ENCODE measurements at regions not wholly inside any gene's neighbourhood (a gene's known extent, or its start where the extent isn't known, plus 50 kb on each side); places are given as distances from the start of the nearest gene placed in this dataset.

GRCh38 chr10:123395906-123396305 is 241.7 kb downstream of the BUB3 start:
- TF ChIP-seq CTCF (IDR thresholded peaks at IDR 0.05): no peak
- no peak for TF ChIP-seq EZH2 (IDR thresholded peaks at IDR 0.05)

All from neural progenitor cell (in vitro differentiated cells).